GM19025 (cell line): ENCODE measurements at regions not wholly inside any gene's neighbourhood (a gene's known extent, or its start where the extent isn't known, plus 50 kb on each side); places are given as distances from the start of the nearest gene placed in this dataset.
A peak's percentile ranks its signal among the peaks of the same experiment; 100 is the strongest.
"Not testable (repeated sequence)": the region's sequence is repeated elsewhere in the genome, so short reads cannot be mapped to it uniquely, and the experiment has no call there.

Source experiments
- ATAC-seq: cut with Tn5 transposase; IDR thresholded peaks from one replicate; pipeline ENCODE4 v1.9.1; 2021; ENCODE audit warnings: mild to moderate bottlenecking, low read depth, moderate library complexity; ENCODE audit not compliant: unreplicated experiment

GRCh38 chr12:14032191-14032590 lies 50.8 kb upstream of the GRIN2B start:
- not testable (repeated sequence) for ATAC-seq

DNA sequence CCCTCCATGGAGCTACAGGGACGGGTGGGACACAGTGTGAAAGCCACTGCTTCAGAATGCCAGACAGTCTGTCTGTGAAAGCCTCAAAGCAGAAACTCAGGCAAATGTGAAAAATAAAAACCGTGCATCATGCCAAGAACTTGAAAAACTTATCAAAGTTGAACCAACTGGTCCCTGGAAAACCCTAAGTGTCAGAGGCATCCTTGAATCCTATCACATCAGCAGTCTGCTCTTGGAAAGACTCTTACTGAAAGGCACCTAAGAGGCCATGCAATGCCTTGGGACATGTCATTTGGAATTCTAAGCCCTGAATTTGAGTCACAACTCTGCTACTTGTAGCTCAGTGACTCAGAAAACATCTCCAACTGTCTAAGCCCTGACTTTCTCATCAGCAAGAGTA lies 62.4 kb upstream of the GRIN2B start:
- no peak for ATAC-seq

GRCh38 chr12:14048941-14049545 lies 67.6 kb upstream of the GRIN2B start:
- no peak for ATAC-seq

- ATAC-seq: no peak
Observed at GRCh38 chr12:14057895-14058294, 76.5 kb upstream of the GRIN2B start.

GRCh38 chr12:14058717-14059116 lies 77.3 kb upstream of the GRIN2B start:
- no peak for ATAC-seq

DNA sequence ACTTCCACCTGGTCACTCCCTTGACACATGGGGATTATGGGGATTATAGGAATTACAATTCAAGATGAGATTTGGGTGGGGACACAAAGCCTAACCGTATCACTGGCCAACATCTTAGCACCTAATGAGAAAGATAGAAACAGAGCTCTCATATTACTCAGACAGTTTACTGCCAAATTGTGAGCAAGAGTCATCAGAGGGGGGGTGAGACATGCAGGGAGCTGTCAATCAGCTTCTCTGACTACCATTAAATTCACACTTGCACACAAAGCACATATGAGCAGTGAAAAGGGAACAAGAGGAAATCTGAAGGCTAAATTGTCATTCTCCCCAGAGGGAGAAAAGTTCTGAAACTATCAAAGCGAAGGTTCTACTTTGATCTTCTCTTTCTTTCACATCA lies 78.1 kb upstream of the GRIN2B start:
- ATAC-seq: no peak

GRCh38 chr12:14065616-14066015 lies 84.2 kb upstream of the GRIN2B start:
- ATAC-seq: no peak

GRCh38 chr12:14066021-14066420 lies 84.6 kb upstream of the GRIN2B start:
- no peak for ATAC-seq

DNA sequence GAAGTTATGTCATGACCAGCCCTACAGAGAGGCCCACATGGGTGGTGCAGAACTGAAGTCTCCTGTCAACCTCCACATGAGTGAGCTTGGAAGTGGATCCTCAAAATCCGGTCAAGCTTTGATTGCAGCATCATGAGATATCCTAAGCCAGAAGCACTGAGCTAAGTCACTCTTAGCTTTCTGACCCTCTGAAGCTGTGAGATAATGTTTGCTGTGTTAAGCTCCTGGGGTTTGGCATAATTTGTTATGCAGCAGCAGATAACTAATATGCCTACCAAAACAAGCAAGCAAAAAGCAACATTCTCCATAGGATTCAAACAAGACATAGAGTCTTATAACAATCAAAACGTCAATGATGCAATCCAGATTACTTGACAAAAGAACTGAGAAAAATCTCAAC lies 87.6 kb upstream of the GRIN2B start:
- no peak for ATAC-seq

GRCh38 chr12:14071833-14072232 lies 90.4 kb upstream of the GRIN2B start:
- no peak for ATAC-seq

DNA sequence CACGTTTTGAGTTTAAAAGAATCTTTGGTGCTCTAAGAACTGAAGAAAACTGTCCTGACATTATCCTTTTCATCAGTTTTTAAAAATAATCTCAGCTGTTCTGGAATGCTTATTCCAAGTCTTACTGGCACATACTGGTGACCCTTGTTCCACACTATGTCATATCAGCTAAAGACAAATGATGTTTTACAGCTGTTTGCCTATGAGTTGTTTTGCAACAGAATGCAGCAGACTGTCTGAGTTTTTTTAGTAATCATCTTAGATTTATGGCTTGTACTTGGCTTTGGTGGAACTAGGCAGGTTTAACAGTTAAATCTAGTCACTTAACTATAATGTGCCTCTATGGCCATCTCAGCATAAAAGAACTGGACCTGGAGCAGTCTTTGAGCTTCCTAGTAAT lies 91.6 kb upstream of the GRIN2B start:
- ATAC-seq: no peak

DNA sequence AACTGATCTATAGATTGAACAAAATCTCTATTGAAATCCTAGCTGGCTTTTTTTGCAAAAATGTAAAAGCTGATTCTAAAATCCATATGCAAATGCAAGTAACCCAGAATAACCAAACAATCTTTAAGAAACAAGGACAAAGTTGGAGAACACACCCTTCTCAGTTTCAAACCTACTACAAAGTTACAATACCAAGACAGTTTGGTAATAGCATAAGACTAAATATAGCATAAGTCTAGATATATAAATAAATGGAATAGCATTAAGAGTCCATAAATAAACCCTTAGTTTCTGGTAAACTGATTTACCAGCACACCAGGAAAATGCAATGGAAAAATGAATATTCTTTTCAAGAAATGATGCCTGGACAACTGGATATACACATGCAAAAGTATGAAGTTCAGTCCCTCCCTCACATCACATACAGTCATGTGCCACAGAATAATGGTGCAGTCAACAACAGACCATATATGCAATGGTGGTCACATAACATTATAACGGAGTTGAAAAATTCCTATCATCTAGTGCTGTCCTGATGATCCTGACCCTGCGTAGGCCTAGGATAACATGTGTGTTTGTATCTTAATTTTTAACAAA lies 94.5 kb upstream of the GRIN2B start:
- no peak for ATAC-seq

DNA sequence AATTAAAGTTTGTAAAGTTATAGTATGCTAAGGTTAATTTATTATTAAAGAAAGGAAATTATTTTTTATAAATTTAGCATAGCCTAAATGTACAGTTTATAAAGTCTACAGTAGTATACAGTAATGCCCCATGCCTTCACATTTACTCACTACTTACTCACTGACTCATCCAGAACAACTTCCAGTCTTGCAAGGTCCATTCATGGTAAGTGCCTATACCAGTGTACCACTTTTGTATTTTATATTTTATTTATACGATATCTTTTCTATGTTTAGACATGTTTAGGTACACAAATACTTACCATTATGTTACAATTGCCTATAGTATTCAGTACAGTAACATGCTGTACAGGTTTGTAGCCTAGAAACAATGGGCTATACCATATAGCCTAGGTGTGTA lies 95.1 kb upstream of the GRIN2B start:
- no peak for ATAC-seq

DNA sequence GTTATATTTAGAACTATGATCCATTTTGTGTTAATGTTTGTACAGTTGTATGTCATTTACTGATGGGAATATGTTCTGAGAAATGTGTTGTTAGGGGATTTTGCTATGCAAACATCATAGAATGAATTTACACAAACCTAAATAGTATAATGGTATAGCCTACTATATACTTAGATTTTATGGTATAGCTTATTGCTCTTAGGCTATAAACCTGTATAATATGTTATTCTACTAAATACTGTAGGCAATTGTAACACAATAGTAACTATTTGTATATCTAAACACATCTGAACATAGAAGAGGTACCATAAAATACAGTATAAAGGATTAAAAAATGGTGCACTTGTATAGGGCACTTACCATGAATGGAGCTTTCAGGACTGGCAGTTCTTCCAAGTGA lies 105.4 kb upstream of the GRIN2B start:
- no peak for ATAC-seq

DNA sequence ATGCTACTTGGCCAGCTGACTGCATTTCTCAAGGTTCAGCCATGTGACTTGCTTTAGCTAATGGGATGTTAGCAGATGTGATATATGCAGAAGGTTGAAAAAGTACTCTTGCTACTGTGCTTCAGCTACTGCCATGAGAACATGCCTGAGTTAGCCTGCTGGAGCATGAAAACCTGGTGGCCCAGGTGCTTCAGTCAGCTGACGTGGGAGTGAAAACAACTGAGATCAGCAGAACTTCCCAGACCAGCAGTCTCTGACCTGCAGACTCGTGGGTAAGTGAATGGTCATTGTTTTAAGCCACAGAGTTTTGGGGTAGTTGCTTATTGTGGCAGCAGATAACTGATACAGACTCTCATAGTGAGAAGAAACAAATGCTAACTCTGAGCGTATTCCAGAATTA lies 118.6 kb upstream of the GRIN2B start:
- no peak for ATAC-seq

GRCh38 chr12:14101556-14101955 lies 120.2 kb upstream of the GRIN2B start:
- not testable (repeated sequence) for ATAC-seq

GRCh38 chr12:14111230-14111865 lies 129.9 kb upstream of the GRIN2B start:
- peak; percentile 90 for ATAC-seq

GRCh38 chr12:14113031-14113430 lies 131.6 kb upstream of the GRIN2B start:
- ATAC-seq: no peak

- ATAC-seq: no peak
Observed at GRCh38 chr12:14126692-14127091, 145.3 kb upstream of the GRIN2B start.

DNA sequence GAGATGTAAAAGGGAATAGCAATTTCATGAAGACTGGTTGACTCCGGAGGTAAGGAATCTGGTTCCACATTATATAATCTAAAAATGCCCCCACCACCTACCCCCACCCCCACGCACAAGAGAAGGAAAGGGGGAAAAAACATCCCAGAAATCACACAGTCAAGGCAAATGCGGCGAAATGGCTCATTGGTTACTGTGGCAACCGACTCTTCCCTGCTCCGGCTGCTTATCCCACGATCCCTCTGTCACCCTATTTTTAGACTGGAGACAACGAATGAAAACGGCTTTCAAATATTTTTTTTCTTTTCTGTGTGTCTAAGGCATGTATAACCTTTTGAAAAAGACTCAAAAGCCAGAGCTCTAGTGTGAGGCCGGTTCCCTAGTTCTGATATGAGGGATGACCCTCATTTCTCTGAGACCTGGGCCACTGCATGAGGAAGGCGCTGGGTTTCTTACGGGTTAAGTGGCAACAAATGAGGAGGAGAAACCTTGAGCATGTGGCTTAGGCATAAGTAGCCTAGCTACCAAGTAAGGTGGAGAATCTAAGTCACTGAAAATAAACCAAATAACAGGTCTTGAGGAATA lies 148.3 kb upstream of the GRIN2B start:
- ATAC-seq: no peak

DNA sequence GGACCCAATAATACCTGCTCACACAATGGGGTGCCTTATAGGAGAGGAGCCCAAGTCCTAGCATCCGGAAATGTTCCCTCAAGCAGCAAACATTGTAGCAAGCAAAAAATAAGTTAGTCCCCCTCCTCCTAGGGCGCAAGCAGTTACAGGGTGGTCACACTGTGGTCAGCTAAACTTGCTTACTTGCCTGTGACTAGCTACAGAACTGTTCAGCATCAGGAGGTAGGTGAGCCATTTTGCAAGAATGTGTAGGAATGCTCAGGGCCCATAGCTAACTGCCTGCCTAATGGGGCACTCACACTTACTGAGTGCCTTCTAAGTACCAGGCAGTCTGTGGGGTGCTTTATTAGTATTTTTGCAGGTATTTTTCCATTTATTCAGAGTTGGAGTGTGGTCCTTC lies 154.6 kb upstream of the GRIN2B start:
- no peak for ATAC-seq

GRCh38 chr12:14138495-14138894 lies 157.1 kb upstream of the GRIN2B start:
- no peak for ATAC-seq
